IPS DF 4.7 (cell line): ENCODE measurements at regions not wholly inside any gene's neighbourhood (a gene's known extent, or its start where the extent isn't known, plus 50 kb on each side); places are given as distances from the start of the nearest gene placed in this dataset.
"Not testable (repeated sequence)": the region's sequence is repeated elsewhere in the genome, so short reads cannot be mapped to it uniquely, and the experiment has no call there.

ENCODE experiments used
- DNase-seq: peaks from one replicate; pipeline ENCODE4 v3.0.0-alpha.2; 2013; ENCODE audit warnings: low spot score; ENCODE audit errors: extremely low read depth

GRCh38 chr7:28328822-28329660, 83.3 kb upstream of the CREB5 start:
- DNase-seq: no peak

DNA sequence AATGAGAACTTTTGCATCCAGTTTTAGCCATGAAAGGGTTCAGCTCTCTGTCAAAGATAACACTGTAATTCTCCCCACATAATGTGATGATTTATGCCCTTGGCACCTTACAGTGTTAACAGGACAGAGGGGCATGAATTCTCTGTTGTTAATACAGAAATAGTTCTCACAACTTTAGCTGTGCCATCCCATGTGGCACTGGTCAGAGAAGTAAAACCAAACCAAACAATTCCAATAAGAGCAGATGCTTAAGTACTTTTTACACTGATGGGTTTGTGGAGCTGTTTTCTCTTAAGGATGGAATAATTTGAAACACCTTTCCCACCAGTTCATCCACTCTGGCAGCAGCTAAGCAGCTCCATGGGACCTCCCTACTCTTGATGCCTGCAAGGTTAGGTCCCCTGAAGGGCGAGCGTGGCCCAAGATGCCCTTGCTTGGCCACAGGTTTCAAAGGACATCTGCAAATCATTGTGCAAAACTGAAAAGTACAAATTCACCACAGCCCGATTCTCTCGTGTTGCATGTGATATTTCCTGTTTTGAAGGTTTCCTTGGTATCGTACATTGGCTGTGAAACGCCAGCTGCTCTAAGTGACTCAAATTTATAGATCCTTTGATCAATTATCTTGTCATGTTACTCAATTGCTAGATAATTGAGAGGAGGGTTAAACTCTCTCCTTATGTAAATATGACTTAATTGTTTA, 82.5 kb upstream of the CREB5 start:
- DNase-seq: no peak

GRCh38 chr7:28330384-28331070, 81.8 kb upstream of the CREB5 start:
- DNase-seq: no peak

DNA sequence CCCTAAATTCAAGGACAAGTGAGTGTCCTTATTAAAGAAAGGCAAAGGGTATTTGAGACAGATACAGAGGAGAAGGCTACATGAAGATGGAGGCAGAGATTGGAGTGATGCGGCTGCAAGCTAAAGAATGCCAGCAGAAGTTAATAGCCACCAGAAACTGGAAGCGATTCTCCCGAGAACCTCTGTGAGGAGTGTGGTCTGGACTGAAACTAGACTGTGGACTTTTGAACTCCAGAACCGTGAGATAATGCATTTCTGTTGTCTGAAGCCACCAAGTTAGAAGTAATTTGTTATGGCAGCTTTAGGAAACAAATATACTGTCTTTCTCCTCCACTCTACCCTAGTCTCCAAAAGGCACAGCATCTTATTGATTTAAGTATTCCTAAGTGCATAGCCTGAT, 80.3 kb upstream of the CREB5 start:
- no peak for DNase-seq

DNA sequence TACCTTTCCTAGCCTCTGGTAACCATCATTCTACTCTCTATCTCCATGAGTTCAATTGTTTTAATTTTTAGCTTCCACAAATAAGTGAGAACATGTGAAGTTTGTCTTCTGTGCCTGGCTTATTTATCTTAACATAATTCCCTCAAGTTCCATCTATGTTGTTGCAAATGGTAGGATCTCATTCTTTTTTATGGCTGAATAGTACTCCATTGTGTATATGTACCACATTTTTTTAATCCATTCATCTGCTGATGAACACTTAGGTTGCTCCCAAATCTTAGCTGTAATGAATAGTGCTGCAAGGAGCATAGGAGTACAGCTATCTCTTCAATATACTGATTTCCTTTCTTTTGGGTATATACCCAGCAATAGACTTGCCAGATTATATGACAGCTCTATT, 78.8 kb upstream of the CREB5 start:
- DNase-seq: not testable (repeated sequence)

GRCh38 chr7:28336806-28337205, 75.5 kb upstream of the CREB5 start:
- DNase-seq: no peak

DNA sequence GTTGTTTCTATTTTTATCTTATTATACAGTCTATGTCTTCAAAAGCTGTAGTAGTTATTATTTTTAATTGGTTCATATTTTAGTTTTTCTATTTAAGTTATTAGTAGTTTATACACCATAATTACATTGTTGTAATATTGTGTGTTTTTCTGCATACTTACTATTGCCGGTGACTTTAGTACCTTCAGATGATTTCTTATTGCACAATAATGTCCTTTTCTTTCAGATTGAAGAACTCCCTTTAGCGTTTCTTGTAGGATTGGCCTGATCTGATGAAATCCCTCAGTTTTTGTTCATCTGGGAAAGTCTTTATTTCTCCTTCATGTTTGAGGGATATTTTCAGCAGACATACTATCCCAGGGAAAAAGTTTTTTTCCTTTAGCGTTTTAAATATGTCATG, 74.3 kb upstream of the CREB5 start:
- no peak for DNase-seq

- DNase-seq: no peak
These were observed 68.9 kb upstream of the CREB5 start for GRCh38 chr7:28343462-28343861.

GRCh38 chr7:28346256-28346655, 66.1 kb upstream of the CREB5 start:
- no peak for DNase-seq

DNA sequence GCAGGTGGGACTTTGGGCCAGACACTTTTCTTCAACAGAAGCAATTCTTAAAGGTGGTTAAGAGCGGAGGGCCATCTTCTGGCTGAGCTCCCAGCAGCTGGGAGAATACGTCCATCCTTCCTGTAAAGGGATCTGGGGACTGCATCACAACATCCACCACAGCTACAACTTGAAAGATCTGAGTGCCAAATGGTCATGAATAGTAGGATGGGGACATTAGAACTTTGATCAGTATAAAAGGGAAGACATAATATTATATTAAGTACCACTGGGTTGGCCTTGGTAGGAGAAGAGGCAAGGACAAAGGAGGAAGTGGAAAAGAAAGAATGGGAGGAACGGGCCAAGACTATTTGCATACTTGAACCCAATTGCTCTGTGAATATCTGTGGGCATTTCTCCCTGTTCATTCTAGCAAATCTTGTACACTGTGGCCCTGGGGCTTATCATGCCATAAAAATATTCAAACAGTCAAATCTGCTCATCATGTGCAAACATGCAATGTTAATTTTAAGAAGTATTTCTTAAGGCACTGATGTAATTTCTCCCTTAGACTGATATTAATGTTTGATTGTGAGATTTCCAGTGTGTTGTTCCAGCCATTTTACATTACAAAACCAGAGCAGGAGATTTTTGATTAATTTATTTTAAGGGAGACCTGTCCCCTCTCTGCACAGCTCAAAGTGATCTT, 65.5 kb upstream of the CREB5 start:
- DNase-seq: no peak

DNA sequence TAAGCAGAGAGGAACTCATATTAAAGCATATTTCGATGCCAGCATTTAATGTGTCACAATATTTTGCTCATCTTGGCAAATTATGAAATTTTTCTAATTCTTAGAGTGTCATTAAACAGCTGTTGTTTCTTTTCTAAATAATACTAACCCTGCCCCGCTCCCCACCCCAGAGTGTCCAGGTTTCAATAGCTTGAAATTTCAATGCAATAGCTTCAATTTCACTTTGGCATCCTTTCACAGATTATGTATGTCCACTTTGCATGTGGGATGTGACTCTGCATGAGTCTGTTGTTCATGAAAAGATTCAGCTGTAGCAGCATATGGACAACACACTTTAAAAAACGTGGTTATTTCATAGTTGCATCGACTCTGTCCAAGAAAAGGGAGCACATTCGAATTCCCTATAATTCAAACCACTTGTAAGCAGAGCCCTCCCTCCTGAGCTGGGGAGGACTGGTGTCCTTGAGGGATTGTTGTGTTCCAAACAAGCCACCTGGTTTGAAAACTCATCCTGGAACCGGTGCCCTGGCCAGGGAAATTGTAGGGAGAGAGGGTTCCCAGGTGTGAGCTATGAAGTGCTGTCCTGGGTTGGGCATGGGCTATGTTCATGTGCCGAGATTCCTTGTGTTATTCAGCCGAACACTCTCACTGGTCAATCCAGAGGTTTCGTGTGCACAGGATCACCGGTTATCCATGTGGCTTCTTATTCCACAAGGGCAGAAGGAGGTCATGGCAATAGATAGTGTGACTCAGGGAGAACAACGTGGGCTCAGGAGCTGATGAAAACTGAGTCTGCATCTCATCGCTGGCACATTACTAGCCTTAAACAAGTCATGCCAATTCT, 64.6 kb upstream of the CREB5 start:
- DNase-seq: no peak

DNA sequence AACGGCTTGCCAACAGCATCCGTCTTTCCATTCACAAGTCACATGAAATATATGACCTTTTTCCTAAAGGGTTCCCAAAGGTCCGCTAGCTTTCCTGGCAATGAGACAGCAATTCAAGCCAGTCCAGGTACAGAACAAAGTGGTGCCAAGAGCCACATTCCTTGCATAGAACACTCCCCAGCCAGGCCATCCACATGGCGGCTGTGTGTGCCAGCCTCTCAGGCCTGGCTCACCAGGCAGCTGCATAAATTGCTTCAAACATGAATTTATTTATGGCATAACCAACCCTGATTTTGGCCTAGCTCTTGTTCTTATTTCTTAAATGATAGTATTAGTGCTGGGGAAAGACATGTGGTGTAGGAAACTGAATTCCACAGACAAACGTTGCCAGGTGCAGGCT, 63.7 kb upstream of the CREB5 start:
- DNase-seq: no peak

GRCh38 chr7:28349637-28350036, 62.7 kb upstream of the CREB5 start:
- DNase-seq: no peak

GRCh38 chr7:28350662-28351061, 61.7 kb upstream of the CREB5 start:
- DNase-seq: no peak

GRCh38 chr7:28351450-28351849, 60.9 kb upstream of the CREB5 start:
- no peak for DNase-seq

DNA sequence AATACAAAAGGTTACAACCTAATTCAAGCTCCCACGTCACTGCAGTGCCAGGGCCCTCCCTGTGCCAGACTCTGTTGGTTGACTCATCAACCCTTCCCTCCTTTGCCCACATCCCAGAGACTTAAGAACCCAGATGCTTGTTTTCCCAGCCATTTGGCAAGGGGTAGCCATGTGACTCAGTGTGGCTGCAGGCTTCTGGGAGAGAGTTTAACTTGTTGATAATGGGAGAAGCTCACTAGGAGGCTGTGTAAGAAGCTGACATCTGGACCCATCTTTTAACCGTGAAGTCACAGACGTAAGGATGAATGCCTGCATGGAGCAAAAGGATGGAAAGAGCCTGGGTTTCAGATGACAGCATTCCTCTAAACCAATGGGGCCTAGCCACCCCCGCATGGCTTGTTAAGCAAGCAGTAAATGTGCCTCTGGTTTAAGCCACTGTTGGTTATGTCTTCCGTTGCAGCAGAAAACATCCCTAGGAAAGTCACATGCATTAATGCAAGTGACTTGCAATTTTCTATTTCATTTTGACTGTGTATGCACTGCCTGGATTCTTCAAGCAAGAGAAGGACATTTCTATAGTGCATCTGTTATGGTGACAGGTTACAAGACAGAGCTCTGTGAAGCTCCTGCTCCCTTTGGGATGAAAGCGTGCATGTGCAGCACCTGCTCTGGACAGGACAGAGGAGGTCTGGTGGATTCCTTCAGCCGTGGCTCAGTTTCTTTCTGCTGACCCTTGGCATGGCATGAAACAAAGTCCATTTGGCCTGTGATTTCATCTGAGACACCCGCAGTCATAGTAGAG, 57.5 kb upstream of the CREB5 start:
- no peak for DNase-seq

- no peak for DNase-seq
These were observed 56.5 kb upstream of the CREB5 start for GRCh38 chr7:28355635-28356319.

GRCh38 chr7:28356619-28357018, 55.7 kb upstream of the CREB5 start:
- DNase-seq: no peak

- no peak for DNase-seq
These were observed 53.9 kb upstream of the CREB5 start for GRCh38 chr7:28358423-28358868.
